ENCODE measurements at regions not wholly inside any gene's neighbourhood (a gene's known extent, or its start where the extent isn't known, plus 50 kb on each side); places are given as distances from the start of the nearest gene placed in this dataset.

- TF ChIP-seq POLR2A (IDR thresholded peaks at IDR 0.05) (no peak), CTCF (IDR thresholded peaks at IDR 0.05 in 8 of 11, conservative IDR thresholded peaks at IDR 0.05 in 3 of 11) (no peak)
These were observed 128.7 kb downstream of the MID1IP1 start for GRCh38 chrX:38929966-38930421.

Data from spleen (tissue), 7 donors.